Right ventricle myocardium inferior (tissue), 1 donor: ENCODE measurements at regions not wholly inside any gene's neighbourhood (a gene's known extent, or its start where the extent isn't known, plus 50 kb on each side); places are given as distances from the start of the nearest gene placed in this dataset.

ENCODE experiments used
- ATAC-seq: fragments of 200-7000 bp; cut with Tn5 transposase; one replicate; pipeline ENCODE4 v1.9.1; 2020; ENCODE audit warnings: mild to moderate bottlenecking, moderate library complexity
- DNase-seq: peaks from one replicate; pipeline ENCODE4 v3.0.0; 2021; ENCODE audit errors: missing footprints
- intact Hi-C: fragments of 100-400 bp; cut with DNase I; formaldehyde crosslinking; loops from one replicate; pipeline ENCODE4 v1.11.0; 2022
- donor health status: DM: no; HTN: yes; CAD: no; lungs with severe emphysema.

GRCh38 chr2:142259356-142259755 is 128.5 kb upstream of the LRP1B start:
- no peak for ATAC-seq
- intact Hi-C loops, result no loop called here
- no peak for DNase-seq

GRCh38 chr2:142254031-142254430 is 123.2 kb upstream of the LRP1B start:
- DNase-seq (no peak), ATAC-seq (no peak)
- intact Hi-C loops, result no loop called here

- ATAC-seq, result no peak
These were observed 110.2 kb upstream of the LRP1B start for GRCh38 chr2:142241016-142241415.

GRCh38 chr2:142236181-142236580 is 105.4 kb upstream of the LRP1B start:
- no peak for DNase-seq
- ATAC-seq, result no peak
- intact Hi-C loops, result no loop called here

More at GRCh38 chr2:142241016-142241415, 110.2 kb upstream of the LRP1B start:
- DNase-seq, result no peak
- intact Hi-C loops, result no loop called here

GRCh38 chr2:142234741-142235140 is 103.9 kb upstream of the LRP1B start:
- intact Hi-C loops, result no loop called here

GRCh38 chr2:142223309-142223708 is 92.5 kb upstream of the LRP1B start:
- DNase-seq (no peak), ATAC-seq (no peak)
- intact Hi-C loops, result no loop called here

More at GRCh38 chr2:142234741-142235140, 103.9 kb upstream of the LRP1B start:
- no peak for DNase-seq
- ATAC-seq, result no peak

- DNase-seq (no peak), ATAC-seq (no peak)
- intact Hi-C loops, result no loop called here
These were observed 91.9 kb upstream of the LRP1B start for GRCh38 chr2:142222715-142223114.

GRCh38 chr2:142220901-142221300 is 90.1 kb upstream of the LRP1B start:
- ATAC-seq (no peak), DNase-seq (no peak)
- intact Hi-C loops, result no loop called here

- no peak for DNase-seq
- no peak for ATAC-seq
- intact Hi-C loops, result no loop called here
These were observed 89.4 kb upstream of the LRP1B start for GRCh38 chr2:142220239-142220638.

- intact Hi-C loops, result no loop called here
- DNase-seq (no peak), ATAC-seq (no peak)
These were observed 87.7 kb upstream of the LRP1B start for GRCh38 chr2:142218471-142218870.

GRCh38 chr2:142217804-142218203 is 87.0 kb upstream of the LRP1B start:
- no peak for ATAC-seq
- intact Hi-C loops, result no loop called here
- no peak for DNase-seq

GRCh38 chr2:142200062-142200461 is 69.2 kb upstream of the LRP1B start:
- ATAC-seq, result no peak
- intact Hi-C loops, result no loop called here
- DNase-seq, result no peak

- no peak for ATAC-seq
These were observed 68.3 kb upstream of the LRP1B start for GRCh38 chr2:142199073-142199472.

GRCh38 chr2:142190805-142191204 is 60.0 kb upstream of the LRP1B start:
- DNase-seq (no peak), ATAC-seq (no peak)
- intact Hi-C loops, result no loop called here

More at GRCh38 chr2:142199073-142199472, 68.3 kb upstream of the LRP1B start:
- intact Hi-C loops, result no loop called here
- DNase-seq, result no peak

- no peak for ATAC-seq
- intact Hi-C loops, result no loop called here
- DNase-seq, result no peak
These were observed 58.7 kb upstream of the LRP1B start for GRCh38 chr2:142189501-142189900.

- DNase-seq (no peak), ATAC-seq (no peak)
- intact Hi-C loops, result no loop called here
These were observed 57.7 kb upstream of the LRP1B start for GRCh38 chr2:142188562-142188961.

GRCh38 chr2:142180820-142181533 is 50.2 kb upstream of the LRP1B start:
- ATAC-seq, result no peak

More at GRCh38 chr2:142180820-142181533, 50.2 kb upstream of the LRP1B start:
- DNase-seq, result peak; percentile 67
- intact Hi-C loops, result no loop called here
